Right atrium auricular region (tissue), 2 donors: ENCODE measurements at regions not wholly inside any gene's neighbourhood (a gene's known extent, or its start where the extent isn't known, plus 50 kb on each side); places are given as distances from the start of the nearest gene placed in this dataset.
A peak's percentile ranks its signal among the peaks of the same experiment; 100 is the strongest.

Experiments used
- DNase-seq: peaks from one replicate; pipeline ENCODE4 v3.0.0-alpha.2; 2019; ENCODE audit warnings: low spot score
- H3K27ac ChIP-seq, 2 donors: fragments of 200-600 bp; sonication (generic); 1 replicate in 1 of 2; 2 replicates in 1 of 2; pipeline ENCODE4 v1.5.1; 2016 to 2019
- H3K27me3 ChIP-seq, 2 donors: fragments of 200-600 bp; sonication (generic); one replicate each; pipeline versions ENCODE4 v1.5.1 to v1.6.0; 2017 to 2019
- H3K36me3 ChIP-seq: fragments of 200-600 bp; sonication (generic); one replicate; pipeline ENCODE4 v1.5.1; 2016
- H3K4me1 ChIP-seq, 2 donors: fragments of 200-600 bp; sonication (generic); one replicate each; pipeline versions ENCODE4 v1.5.1 to v1.6.0; 2017 to 2019
- H3K4me3 ChIP-seq, 2 donors: fragments of 200-600 bp; sonication (generic); 1 replicate in 1 of 2; 2 replicates in 1 of 2; pipeline ENCODE4 v1.5.1; 2017 to 2019; ENCODE audit warnings: mild to moderate bottlenecking in 1 of 2, moderate library complexity in 1 of 2
- H3K9me3 ChIP-seq, 2 donors: fragments of 200-600 bp; sonication (generic); one replicate each; pipeline ENCODE4 v1.5.1; 2019
- TF ChIP-seq, protein P1 (sequence below), 2 donors: fragments of 200-600 bp; sonication (generic); IDR thresholded peaks; one replicate each; pipeline ENCODE4 v1.5.1; 2019; ENCODE audit warnings: antibody characterized with exemption in 2 of 2

DNA sequence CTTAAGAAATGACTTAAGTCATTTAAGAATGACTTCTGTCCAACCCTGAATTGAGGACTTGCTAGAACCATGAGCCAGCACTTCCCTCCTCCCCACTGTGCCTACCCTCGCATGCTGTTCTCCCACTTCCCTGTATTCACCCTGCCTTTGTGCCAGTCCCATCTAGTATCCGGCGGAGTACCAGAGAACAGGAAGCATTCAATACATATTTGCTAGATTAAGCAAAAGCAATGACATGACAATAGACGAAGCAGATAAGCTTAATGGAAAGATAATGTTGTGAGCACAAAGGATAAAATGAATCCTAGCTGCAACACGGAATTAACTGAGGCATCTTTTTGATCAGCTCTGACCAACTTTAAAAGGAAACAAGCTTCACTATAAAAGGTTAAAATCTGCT lies 328.5 kb downstream of the TDRD15 start:
- no peak overlapping the region for H3K27ac ChIP-seq
- no peaks in the 10 kb centered on the region for H3K36me3 ChIP-seq
- H3K4me1 ChIP-seq, result peaks cover 0 to 7% of the 10 kb centered on the region in 2 donors
- H3K4me3 ChIP-seq, result no peak overlapping the region
- no peak for DNase-seq
- TF ChIP-seq, protein P1, sequence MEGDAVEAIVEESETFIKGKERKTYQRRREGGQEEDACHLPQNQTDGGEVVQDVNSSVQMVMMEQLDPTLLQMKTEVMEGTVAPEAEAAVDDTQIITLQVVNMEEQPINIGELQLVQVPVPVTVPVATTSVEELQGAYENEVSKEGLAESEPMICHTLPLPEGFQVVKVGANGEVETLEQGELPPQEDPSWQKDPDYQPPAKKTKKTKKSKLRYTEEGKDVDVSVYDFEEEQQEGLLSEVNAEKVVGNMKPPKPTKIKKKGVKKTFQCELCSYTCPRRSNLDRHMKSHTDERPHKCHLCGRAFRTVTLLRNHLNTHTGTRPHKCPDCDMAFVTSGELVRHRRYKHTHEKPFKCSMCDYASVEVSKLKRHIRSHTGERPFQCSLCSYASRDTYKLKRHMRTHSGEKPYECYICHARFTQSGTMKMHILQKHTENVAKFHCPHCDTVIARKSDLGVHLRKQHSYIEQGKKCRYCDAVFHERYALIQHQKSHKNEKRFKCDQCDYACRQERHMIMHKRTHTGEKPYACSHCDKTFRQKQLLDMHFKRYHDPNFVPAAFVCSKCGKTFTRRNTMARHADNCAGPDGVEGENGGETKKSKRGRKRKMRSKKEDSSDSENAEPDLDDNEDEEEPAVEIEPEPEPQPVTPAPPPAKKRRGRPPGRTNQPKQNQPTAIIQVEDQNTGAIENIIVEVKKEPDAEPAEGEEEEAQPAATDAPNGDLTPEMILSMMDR (IDR thresholded peaks at IDR 0.05), result no peak
- peaks cover 0 to 5% of the 10 kb centered on the region in 2 donors for H3K9me3 ChIP-seq
- no peaks in the 10 kb centered on the region for H3K27me3 ChIP-seq

DNA sequence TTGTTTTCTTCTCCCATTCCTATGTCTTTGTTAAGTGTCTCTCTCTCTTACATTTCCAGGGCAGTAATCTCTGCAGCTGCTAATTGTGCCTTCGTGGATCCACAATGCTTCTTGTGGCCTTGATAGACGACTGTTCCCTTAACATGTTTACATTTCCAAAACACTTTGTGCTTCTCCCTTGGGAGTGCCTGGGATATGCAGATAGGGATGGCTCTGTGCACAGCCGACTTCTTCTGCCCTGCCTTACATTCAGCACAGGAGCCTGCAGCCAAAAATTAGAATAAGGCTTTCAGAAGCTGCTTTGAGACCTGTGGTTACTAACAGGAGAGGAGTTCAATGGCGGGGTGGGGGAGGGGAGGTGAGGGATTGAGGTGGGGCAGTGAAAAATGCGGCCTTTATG lies 328.9 kb downstream of the TDRD15 start:
- TF ChIP-seq, protein P1 (IDR thresholded peaks at IDR 0.05), result no peak
- Histone ChIP-seq H3K4me1 (peaks cover 0 to 7% of the 10 kb centered on the region in 2 donors), H3K36me3 (no peaks in the 10 kb centered on the region), H3K9me3 (peaks cover 0 to 9% of the 10 kb centered on the region in 2 donors), H3K4me3 (no peak overlapping the region), H3K27ac (no peak overlapping the region), H3K27me3 (no peaks in the 10 kb centered on the region)
- DNase-seq, result no peak

DNA sequence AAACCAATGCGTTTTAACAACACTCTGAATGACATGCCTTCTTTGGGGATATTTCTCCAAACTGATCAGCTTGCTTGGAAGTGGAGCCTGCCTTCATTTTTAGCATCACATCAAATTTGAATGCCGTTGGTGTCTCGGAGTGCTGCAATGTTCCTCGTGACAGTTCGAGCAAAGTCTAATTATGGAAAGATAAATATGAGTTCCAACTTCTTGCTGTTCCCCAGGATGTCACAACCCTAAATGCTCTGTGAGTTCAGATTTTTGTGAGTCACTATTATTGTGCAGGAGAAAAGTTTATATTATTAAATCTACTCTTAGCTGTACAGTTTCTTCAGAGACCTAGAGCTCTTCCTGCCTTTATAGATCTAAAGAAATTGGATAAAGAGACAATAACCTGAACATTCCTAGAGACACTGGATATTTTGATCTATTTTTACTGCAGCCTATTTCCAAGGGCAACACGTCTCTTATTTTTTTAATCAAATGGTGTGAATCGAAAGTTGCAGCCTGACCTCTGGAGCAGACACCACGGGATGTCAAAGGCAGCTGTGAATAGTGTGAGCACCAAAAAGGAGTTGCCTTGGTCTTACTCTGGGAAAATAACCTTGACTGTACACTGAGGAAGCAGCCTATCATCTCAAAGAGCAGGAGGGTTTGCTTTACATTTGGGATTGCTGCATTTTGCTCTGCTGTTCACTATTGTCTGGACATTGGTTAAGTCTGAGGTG lies 330.1 kb downstream of the TDRD15 start:
- no peak for DNase-seq
- Histone ChIP-seq H3K4me3 (no peak overlapping the region), H3K27ac (peak overlapping the region; percentile 34 to 40)

DNA sequence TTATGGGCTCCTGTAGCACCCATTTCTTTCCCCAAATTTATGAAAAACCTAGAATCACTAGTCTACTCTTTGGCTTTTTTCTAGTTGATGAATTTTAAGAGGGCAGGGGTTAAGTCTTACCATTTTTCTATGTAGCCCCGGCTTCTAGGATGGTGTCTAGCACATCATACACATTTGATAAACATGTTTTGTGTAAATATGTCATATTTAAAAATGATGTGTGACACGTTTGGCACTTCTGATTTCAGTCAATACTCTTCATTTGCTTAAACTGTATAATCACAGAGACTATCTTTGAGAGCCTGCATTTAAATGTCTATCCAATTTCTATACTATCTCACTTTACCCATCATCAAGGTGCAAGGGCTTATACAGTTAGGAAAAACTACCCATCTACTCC lies 331.1 kb downstream of the TDRD15 start:
- H3K4me3 ChIP-seq, result no peak overlapping the region
- TF ChIP-seq, protein P1 (IDR thresholded peaks at IDR 0.05), result no peak
- no peak overlapping the region for H3K27ac ChIP-seq
- H3K9me3 ChIP-seq, result peaks cover 0 to 19% of the 10 kb centered on the region in 2 donors
- H3K27me3 ChIP-seq, result no peaks in the 10 kb centered on the region
- peaks cover 0 to 7% of the 10 kb centered on the region in 2 donors for H3K4me1 ChIP-seq
- no peak for DNase-seq
- H3K36me3 ChIP-seq, result no peaks in the 10 kb centered on the region

More for the DNA sequence above, 330.1 kb downstream of the TDRD15 start:
- Histone ChIP-seq H3K27me3 (no peaks in the 10 kb centered on the region), H3K9me3 (peaks cover 0 to 15% of the 10 kb centered on the region in 2 donors), H3K36me3 (no peaks in the 10 kb centered on the region), H3K4me1 (peaks cover 0 to 7% of the 10 kb centered on the region in 2 donors)
- TF ChIP-seq, protein P1 (IDR thresholded peaks at IDR 0.05), result no peak

DNA sequence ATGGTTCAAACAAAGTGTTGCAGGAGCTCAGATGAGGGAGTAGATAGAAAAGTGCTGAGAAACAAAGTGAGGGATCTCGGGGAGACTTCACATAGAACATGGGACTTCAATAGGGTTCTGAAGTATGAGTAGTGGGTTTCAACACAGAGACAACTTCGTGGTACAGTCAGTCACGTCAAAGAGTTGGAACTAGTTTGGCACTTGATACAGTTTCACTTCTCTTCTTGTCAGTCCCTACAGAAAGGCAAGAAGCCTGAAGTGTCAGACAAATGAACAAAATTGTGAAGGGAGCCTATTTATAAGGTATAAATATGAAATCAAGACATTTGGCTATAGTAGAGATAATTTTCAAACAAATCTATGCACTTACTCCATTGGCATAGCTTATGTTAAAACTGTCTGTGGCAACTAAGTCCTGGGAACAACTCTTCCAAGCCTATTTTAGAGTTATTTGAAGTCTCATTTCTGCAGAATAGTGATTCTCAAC lies 338.0 kb downstream of the TDRD15 start:
- TF ChIP-seq, protein P1 (IDR thresholded peaks at IDR 0.05), result no peak
- DNase-seq, result no peak
- Histone ChIP-seq H3K27ac (no peak overlapping the region), H3K4me3 (no peak overlapping the region), H3K27me3 (no peaks in the 10 kb centered on the region), H3K36me3 (no peaks in the 10 kb centered on the region), H3K9me3 (peaks cover 0 to 19% of the 10 kb centered on the region in 2 donors), H3K4me1 (no peaks in the 10 kb centered on the region)
